MG63 (cell line): ENCODE measurements at regions not wholly inside any gene's neighbourhood (a gene's known extent, or its start where the extent isn't known, plus 50 kb on each side); places are given as distances from the start of the nearest gene placed in this dataset.
"Not testable (repeated sequence)": the region's sequence is repeated elsewhere in the genome, so short reads cannot be mapped to it uniquely, and the experiment has no call there.

Source experiments
- DNase-seq: peaks from one replicate; pipeline ENCODE4 v3.0.0-alpha.2; 2020
- H3K27me3 ChIP-seq: fragments of 250-450 bp; sonication (Bioruptor Pico); 2 replicates; pipeline ENCODE4 v1.5.1; 2020; ENCODE audit warnings: mild to moderate bottlenecking, moderate library complexity
- H3K36me3 ChIP-seq: fragments of 250-450 bp; sonication (Bioruptor Pico); 2 replicates; pipeline ENCODE4 v1.5.1; 2020; ENCODE audit warnings: mild to moderate bottlenecking, moderate library complexity
- H3K4me3 ChIP-seq: fragments of 250-450 bp; sonication (Bioruptor Pico); 2 replicates; pipeline ENCODE4 v1.5.1; 2020; ENCODE audit warnings: mild to moderate bottlenecking, moderate library complexity
- H3K9me3 ChIP-seq: fragments of 250-450 bp; sonication (Bioruptor Pico); 2 replicates; pipeline ENCODE4 v1.5.1; 2020; ENCODE audit warnings: mild to moderate bottlenecking, moderate library complexity

- H3K4me3 ChIP-seq: no peak overlapping the region
- H3K27me3 ChIP-seq: no peaks in the 10 kb centered on the region
- H3K36me3 ChIP-seq: no peaks in the 10 kb centered on the region
- H3K9me3 ChIP-seq: no peaks in the 10 kb centered on the region
- no peak for DNase-seq
These were observed 136.8 kb downstream of the CRPPA start for GRCh38 chr7:16284581-16284980.

- Histone ChIP-seq H3K36me3 (no peaks in the 10 kb centered on the region), H3K4me3 (no peak overlapping the region), H3K27me3 (no peaks in the 10 kb centered on the region), H3K9me3 (no peaks in the 10 kb centered on the region)
- DNase-seq: no peak
These were observed 143.1 kb downstream of the CRPPA start for GRCh38 chr7:16278167-16278787.

GRCh38 chr7:16271990-16272665, 149.2 kb downstream of the CRPPA start:
- H3K27me3 ChIP-seq: no peaks in the 10 kb centered on the region
- DNase-seq: no peak
- no peak overlapping the region for H3K4me3 ChIP-seq
- no peaks in the 10 kb centered on the region for H3K36me3 ChIP-seq
- no peaks in the 10 kb centered on the region for H3K9me3 ChIP-seq

- Histone ChIP-seq H3K27me3 (no peaks in the 10 kb centered on the region), H3K4me3 (no peak overlapping the region), H3K9me3 (no peaks in the 10 kb centered on the region), H3K36me3 (no peaks in the 10 kb centered on the region)
- no peak for DNase-seq
These were observed 149.9 kb downstream of the CRPPA start for GRCh38 chr7:16271355-16271915.

DNA sequence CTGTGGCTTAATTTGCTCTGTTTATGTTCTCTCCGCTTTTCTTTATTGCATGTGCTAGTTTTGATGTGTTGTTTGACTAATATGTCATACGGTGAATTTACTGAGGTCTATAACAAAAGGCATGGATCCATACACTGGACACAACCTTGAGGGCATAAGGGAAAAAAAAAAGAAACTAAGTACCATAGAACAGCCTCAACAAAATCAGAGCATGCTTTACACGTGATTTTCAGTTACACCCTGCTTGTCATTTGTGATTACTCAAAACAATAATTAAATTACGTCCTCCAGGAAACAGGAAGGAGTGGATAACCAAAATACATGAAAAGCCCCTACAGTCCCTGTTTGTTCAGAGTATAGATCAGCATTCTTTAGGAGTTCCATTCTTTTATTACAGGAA, 150.5 kb downstream of the CRPPA start:
- H3K27me3 ChIP-seq: no peaks in the 10 kb centered on the region
- no peaks in the 10 kb centered on the region for H3K9me3 ChIP-seq
- no peak overlapping the region for H3K4me3 ChIP-seq
- H3K36me3 ChIP-seq: no peaks in the 10 kb centered on the region
- DNase-seq: no peak

DNA sequence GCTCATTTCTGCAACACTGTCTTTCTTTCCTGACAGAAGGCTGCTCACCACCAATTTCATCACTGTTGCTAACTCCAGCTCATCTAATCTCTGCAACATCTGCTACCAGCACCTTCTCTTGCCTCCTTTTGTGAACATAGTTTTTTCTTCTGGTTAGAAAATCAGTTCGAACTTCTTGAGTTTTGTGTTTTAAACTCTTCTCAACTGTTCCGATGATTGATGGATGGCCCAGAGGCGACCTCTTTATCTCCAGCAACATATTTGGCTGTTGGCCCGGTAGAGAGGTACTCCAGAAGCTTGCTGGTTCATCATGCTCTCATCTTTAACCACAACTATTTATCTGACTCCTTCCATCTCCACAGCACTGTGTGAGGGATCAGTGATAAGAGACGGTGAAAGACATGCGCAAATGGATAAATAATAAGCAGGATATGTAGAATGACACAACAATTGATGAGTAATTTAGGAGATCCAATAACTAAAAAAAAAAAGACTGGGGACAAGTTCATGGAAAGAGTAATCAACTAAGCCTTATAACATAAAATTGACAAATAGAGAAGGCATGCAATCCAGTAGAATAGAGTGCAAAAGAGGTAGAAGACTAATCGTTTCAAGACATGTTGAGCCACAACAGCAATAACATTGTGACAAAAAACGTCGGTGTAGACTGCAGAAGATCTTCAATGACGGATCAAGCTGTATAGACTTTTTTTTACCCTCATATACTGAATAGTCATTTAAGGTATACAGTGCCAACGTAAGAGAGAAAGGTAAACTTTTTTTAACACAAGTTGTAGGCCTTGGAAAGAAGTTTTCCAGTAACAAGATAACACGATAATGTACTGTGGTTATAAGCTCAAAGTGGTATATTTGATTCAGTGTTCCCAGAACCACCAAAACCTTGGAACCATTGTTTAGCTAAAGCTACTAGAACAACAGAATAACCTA, 152.2 kb downstream of the CRPPA start:
- DNase-seq: peak; percentile 20
- H3K36me3 ChIP-seq: no peaks in the 10 kb centered on the region
- H3K4me3 ChIP-seq: no peak overlapping the region
- H3K27me3 ChIP-seq: no peaks in the 10 kb centered on the region
- H3K9me3 ChIP-seq: no peaks in the 10 kb centered on the region

GRCh38 chr7:16267953-16268820, 153.2 kb downstream of the CRPPA start:
- no peaks in the 10 kb centered on the region for H3K36me3 ChIP-seq
- no peaks in the 10 kb centered on the region for H3K9me3 ChIP-seq

GRCh38 chr7:16266877-16267276, 154.5 kb downstream of the CRPPA start:
- no peak for DNase-seq

More at GRCh38 chr7:16267953-16268820, 153.2 kb downstream of the CRPPA start:
- DNase-seq: no peak
- Histone ChIP-seq H3K4me3 (no peak overlapping the region), H3K27me3 (no peaks in the 10 kb centered on the region)

DNA sequence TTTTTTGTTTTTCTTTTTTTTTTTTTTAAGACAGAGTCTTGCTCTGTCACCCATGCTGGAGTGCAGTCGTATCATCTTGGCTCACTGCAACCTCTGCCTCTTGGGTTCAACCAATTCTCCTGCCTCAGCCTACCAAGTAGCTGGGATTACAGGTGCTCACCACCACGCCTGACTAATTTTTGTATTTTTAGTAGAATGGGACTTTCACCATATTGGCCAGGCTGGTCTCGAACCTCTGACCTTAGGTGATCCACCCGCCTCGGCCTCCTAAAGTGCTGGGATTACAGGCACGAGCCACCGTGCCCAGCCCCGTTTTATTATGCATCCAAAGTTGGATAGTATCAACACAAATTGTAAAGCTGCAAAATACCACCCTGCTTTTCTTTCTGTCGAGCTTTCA, 154.9 kb downstream of the CRPPA start:
- not testable (repeated sequence) for H3K9me3 ChIP-seq, H3K4me3 ChIP-seq, H3K36me3 ChIP-seq, H3K27me3 ChIP-seq, DNase-seq

More at GRCh38 chr7:16266877-16267276, 154.5 kb downstream of the CRPPA start:
- no peak overlapping the region for H3K4me3 ChIP-seq
- H3K9me3 ChIP-seq: no peaks in the 10 kb centered on the region
- H3K36me3 ChIP-seq: no peaks in the 10 kb centered on the region
- no peaks in the 10 kb centered on the region for H3K27me3 ChIP-seq

DNA sequence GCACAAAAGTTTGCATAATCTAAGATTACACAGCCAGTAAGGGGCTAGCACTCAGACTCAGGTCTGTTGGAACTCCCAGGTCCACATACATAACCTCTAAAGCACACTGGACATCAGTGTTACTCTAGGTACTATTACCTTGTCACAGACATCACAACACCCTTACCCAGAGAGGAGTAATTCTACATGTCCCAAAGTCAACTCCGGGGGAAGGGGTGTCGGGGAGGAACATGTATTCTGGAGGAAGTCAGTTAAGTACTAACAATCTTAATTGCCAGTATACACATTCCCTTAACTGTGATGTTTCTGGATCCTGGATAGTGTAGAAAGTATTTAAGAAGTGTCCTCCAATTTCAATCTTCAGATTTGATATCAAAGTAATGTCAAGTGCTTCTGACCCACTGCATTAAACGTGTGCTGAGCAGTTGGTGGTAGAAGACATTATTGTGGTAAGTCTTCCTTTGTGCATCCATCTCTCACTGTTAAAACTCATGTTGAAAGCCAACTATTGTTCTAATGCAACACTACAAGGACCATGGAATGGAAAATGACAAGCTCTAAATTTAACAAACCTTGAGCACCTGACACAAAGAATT, 155.4 kb downstream of the CRPPA start:
- no peaks in the 10 kb centered on the region for H3K27me3 ChIP-seq
- no peak overlapping the region for H3K4me3 ChIP-seq
- H3K36me3 ChIP-seq: no peaks in the 10 kb centered on the region
- no peak for DNase-seq
- no peaks in the 10 kb centered on the region for H3K9me3 ChIP-seq

DNA sequence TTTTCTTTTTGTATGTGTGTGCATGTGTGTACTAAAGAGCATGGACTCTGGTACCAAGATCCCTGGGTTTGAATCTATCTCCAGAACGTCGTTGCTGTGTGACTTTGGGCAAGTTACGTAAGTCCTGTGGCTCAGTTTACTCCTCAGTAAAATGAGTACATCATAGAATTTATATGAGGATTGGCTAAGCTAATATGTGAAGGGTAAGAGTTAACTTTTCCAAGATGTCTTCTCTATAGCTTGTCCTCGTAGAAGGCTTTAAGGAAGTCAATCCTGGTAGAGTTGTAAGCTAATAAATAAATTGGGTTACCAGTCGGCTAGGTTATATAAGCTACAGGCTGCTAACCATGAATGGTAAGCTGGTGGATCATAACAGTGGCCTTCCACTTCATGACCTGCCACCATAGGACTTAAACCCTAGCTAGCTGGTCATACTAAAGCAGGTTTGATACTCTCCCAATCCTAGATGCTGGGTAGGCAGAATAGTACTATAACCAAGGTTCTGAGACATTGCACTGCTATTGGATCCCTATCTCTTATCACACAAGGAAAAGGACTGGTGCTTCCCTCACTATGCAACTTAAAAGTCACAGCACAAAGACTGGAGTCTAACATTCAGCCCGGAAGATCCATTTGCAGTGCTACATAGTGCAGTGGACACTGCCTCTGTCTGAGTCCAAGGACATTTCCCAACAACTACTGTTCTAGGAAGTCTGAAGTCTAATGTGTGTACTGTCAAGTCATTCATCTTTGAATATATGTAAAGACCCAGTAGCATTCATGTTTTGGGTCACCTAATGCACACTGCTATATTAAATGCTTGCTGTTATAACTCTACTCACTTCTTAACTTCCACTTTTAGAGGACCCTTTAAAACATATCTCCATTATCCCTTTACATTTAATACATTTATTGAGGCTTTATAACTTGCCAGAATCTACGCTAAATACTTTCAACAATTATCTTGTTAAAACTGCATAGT, 156.2 kb downstream of the CRPPA start:
- H3K27me3 ChIP-seq: no peaks in the 10 kb centered on the region
- no peaks in the 10 kb centered on the region for H3K9me3 ChIP-seq
- DNase-seq: no peak
- no peaks in the 10 kb centered on the region for H3K36me3 ChIP-seq
- H3K4me3 ChIP-seq: no peak overlapping the region

DNA sequence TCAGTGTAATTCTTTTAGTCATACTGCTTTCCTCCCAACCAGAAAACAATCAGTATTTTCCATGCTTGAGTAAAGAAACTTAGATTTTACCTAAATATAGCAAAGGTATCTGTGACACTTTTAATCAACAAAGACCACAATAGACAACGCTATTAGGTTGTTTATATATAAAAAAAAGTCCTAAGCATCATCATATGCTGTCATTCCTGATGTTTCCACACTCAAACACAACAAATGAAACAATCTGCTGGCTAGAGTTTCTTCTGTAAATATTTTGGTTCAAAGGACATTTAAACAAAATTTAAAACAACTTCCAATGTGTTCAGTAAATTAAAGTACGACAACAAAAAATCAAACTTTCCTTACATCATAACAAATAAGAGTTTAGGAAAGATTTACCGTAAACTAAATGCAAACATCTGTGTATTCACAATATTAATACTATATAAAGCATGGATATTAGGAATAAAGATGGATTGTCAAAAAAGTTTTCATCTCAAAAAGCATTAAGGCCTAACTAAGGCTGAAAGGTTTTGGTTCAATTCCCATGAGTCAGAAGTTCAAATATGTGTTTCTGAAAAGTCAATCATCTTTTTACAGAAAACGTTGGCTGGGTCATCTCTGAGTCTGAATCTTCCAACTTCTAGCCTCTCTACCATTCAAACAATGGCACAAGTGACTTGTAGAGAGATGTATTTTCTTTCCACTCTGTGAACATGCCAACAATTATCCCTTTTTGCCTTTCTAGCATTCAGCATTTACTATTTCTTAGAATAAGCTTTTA, 157.1 kb downstream of the CRPPA start:
- Histone ChIP-seq H3K27me3 (no peaks in the 10 kb centered on the region), H3K4me3 (no peak overlapping the region), H3K36me3 (no peaks in the 10 kb centered on the region), H3K9me3 (no peaks in the 10 kb centered on the region)
- no peak for DNase-seq

DNA sequence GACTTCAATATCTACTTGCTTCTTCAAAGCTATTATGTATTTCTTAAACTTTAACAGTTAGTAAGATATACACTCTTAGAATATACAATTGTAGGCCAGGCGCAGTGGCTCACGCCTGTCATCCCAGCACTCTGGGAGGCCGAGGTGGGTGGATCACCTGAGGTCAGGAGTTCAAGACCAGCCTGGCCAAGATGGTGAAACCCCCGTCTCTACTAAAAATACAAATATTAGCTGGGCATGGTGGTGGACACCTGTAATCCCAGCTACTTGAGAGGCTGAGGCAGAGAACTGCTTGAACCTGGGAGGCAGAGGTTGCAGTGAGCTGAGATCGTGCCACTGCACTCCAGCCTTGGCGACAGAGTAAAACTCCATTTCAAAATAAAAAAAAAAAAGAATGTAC, 158.0 kb downstream of the CRPPA start:
- H3K4me3 ChIP-seq, H3K9me3 ChIP-seq, DNase-seq, H3K36me3 ChIP-seq, H3K27me3 ChIP-seq: not testable (repeated sequence)

DNA sequence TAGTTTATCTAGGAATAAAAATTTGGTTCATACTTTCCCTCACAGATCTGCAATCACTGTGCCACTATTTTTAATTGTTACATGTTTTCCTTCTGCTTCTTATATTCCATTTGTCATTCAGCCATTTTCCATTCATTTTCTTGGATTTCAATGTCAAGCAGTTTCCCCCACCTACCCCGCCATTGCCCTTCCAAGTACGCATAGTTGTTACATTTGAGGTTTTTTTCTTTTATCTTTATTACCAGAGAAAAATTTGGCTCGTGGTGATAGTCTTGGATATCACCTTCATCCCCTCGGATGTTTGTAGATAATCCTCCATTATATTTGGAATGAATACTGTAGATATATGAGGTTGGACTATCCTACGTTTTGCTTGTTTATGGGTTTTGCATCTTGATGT, 159.7 kb downstream of the CRPPA start:
- no peaks in the 10 kb centered on the region for H3K27me3 ChIP-seq
- H3K4me3 ChIP-seq: no peak overlapping the region
- H3K36me3 ChIP-seq: no peaks in the 10 kb centered on the region
- no peak for DNase-seq
- H3K9me3 ChIP-seq: no peaks in the 10 kb centered on the region
